ENCODE measurements at regions not wholly inside any gene's neighbourhood (a gene's known extent, or its start where the extent isn't known, plus 50 kb on each side); places are given as distances from the start of the nearest gene placed in this dataset.
"Not testable (repeated sequence)": the region's sequence is repeated elsewhere in the genome, so short reads cannot be mapped to it uniquely, and the experiment has no call there.

DNA sequence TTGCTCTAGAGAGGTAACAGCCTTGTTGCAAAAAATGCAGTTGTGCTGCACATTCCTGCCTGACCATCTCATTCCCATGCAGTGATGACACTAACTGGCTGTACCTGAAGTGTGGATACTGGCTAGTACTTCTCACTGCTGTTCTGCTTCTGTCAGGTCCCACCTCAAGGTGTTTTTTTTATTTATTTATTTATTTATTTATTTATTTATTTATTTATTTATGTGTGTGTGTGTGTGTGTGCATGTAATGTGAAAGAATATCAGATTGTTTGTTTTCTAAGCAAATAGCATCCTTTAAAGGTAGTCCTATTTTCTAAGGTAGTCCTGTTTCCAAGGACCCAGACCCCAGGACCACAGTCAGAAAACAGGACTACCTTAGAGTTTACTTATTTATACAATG lies 87.2 kb upstream of the SYT4 start:
- DNase-seq (ENCODE audit: low read depth, low spot score) (no peak), FAIRE-seq (no peak)
- Histone ChIP-seq H3K27ac (ENCODE audit: control insufficient read depth, insufficient read depth, low read length) (no peak overlapping the region), H3K4me1 (ENCODE audit: control insufficient read depth, extremely low read depth, insufficient read depth, low read length) (no peaks in the 10 kb centered on the region), H3K4me2 (ENCODE audit: control insufficient read depth, extremely low read depth, insufficient read depth, low read depth, low read length) (no peak overlapping the region), H4K20me1 (ENCODE audit: control insufficient read depth, extremely low read depth, insufficient read depth, low read length) (no peaks in the 10 kb centered on the region), H3K9ac (ENCODE audit: control insufficient read depth, extremely low read depth, insufficient read depth, low read length) (no peak overlapping the region), H3K79me2 (ENCODE audit: control insufficient read depth, insufficient read depth, low read length) (no peaks in the 10 kb centered on the region), H3K9me3 (ENCODE audit: control insufficient read depth, low read depth, low read length) (no peaks in the 10 kb centered on the region), H3K9me1 (ENCODE audit: control insufficient read depth, extremely low read depth, insufficient read depth, low read length) (no peaks in the 10 kb centered on the region), H3K4me3 (ENCODE audit: control insufficient read depth in 2 of 3, extremely low read depth in 1 of 3, insufficient read depth in 2 of 3, low read depth in 1 of 3, low read length in 3 of 3) (no peak overlapping the region), H2AFZ (ENCODE audit: control insufficient read depth, low read length) (no peak overlapping the region), H3K27me3 (ENCODE audit: control insufficient read depth, extremely low read depth, insufficient read depth, low read length) (no peaks in the 10 kb centered on the region), H3K36me3 (ENCODE audit: control insufficient read depth in 2 of 2, extremely low read depth in 1 of 2, insufficient read depth in 2 of 2, low read length in 2 of 2) (no peaks in the 10 kb centered on the region)
- dilution Hi-C loops (cut with MboI; ENCODE audit: extremely low pct_ligation_motif_present, low sequenced_read_pairs) = no loop called here
- no peak for TF ChIP-seq EZH2 (IDR thresholded peaks at IDR 0.05; ENCODE audit: low read length)
- TF ChIP-seq, protein P1, sequence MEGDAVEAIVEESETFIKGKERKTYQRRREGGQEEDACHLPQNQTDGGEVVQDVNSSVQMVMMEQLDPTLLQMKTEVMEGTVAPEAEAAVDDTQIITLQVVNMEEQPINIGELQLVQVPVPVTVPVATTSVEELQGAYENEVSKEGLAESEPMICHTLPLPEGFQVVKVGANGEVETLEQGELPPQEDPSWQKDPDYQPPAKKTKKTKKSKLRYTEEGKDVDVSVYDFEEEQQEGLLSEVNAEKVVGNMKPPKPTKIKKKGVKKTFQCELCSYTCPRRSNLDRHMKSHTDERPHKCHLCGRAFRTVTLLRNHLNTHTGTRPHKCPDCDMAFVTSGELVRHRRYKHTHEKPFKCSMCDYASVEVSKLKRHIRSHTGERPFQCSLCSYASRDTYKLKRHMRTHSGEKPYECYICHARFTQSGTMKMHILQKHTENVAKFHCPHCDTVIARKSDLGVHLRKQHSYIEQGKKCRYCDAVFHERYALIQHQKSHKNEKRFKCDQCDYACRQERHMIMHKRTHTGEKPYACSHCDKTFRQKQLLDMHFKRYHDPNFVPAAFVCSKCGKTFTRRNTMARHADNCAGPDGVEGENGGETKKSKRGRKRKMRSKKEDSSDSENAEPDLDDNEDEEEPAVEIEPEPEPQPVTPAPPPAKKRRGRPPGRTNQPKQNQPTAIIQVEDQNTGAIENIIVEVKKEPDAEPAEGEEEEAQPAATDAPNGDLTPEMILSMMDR (optimal IDR thresholded peaks at IDR 0.05 in 1 of 3, IDR thresholded peaks at IDR 0.05 in 1 of 3, conservative IDR thresholded peaks at IDR 0.05 in 1 of 3; ENCODE audit: extremely low read depth in 1 of 3, insufficient read depth in 2 of 3, low read length in 3 of 3) = no peak

DNA sequence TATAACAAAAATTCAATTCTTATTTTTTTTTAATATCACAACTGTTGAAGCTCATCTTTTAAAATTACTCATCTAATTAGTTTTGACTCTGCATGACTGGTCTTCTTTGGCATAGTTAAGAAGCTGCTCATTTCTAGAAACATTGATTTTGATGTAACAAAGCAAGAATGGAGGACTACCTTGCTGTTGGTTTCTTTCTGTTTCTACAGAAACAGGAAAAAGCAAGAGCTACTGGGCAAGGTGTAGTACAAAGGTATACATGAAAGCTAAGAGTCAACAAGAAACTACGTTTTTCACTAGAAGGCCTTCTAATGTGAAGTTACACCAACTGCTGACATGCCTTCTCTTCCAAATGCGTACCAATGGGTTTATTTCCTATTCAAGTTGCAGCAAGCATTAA lies 90.6 kb upstream of the SYT4 start:
- Histone ChIP-seq H3K79me2 (ENCODE audit: control insufficient read depth, insufficient read depth, low read length) (no peaks in the 10 kb centered on the region), H3K4me1 (ENCODE audit: control insufficient read depth, extremely low read depth, insufficient read depth, low read length) (no peaks in the 10 kb centered on the region), H3K9me3 (ENCODE audit: control insufficient read depth, low read depth, low read length) (no peaks in the 10 kb centered on the region), H2AFZ (ENCODE audit: control insufficient read depth, low read length) (no peak overlapping the region), H3K9ac (ENCODE audit: control insufficient read depth, extremely low read depth, insufficient read depth, low read length) (no peak overlapping the region), H3K36me3 (ENCODE audit: control insufficient read depth in 2 of 2, extremely low read depth in 1 of 2, insufficient read depth in 2 of 2, low read length in 2 of 2) (no peaks in the 10 kb centered on the region), H3K9me1 (ENCODE audit: control insufficient read depth, extremely low read depth, insufficient read depth, low read length) (no peaks in the 10 kb centered on the region), H3K27me3 (ENCODE audit: control insufficient read depth, extremely low read depth, insufficient read depth, low read length) (no peaks in the 10 kb centered on the region), H3K4me3 (ENCODE audit: control insufficient read depth in 2 of 3, extremely low read depth in 1 of 3, insufficient read depth in 2 of 3, low read depth in 1 of 3, low read length in 3 of 3) (no peak overlapping the region), H3K4me2 (ENCODE audit: control insufficient read depth, extremely low read depth, insufficient read depth, low read depth, low read length) (no peak overlapping the region), H3K27ac (ENCODE audit: control insufficient read depth, insufficient read depth, low read length) (no peak overlapping the region), H4K20me1 (ENCODE audit: control insufficient read depth, extremely low read depth, insufficient read depth, low read length) (no peaks in the 10 kb centered on the region)
- FAIRE-seq (no peak), DNase-seq (ENCODE audit: low read depth, low spot score) (no peak)
- no peak for TF ChIP-seq EZH2 (IDR thresholded peaks at IDR 0.05; ENCODE audit: low read length)
- TF ChIP-seq, protein P1 (optimal IDR thresholded peaks at IDR 0.05 in 1 of 3, IDR thresholded peaks at IDR 0.05 in 1 of 3, conservative IDR thresholded peaks at IDR 0.05 in 1 of 3; ENCODE audit: extremely low read depth in 1 of 3, insufficient read depth in 2 of 3, low read length in 3 of 3) = no peak
- dilution Hi-C loops (cut with MboI; ENCODE audit: extremely low pct_ligation_motif_present, low sequenced_read_pairs) = no loop called here

DNA sequence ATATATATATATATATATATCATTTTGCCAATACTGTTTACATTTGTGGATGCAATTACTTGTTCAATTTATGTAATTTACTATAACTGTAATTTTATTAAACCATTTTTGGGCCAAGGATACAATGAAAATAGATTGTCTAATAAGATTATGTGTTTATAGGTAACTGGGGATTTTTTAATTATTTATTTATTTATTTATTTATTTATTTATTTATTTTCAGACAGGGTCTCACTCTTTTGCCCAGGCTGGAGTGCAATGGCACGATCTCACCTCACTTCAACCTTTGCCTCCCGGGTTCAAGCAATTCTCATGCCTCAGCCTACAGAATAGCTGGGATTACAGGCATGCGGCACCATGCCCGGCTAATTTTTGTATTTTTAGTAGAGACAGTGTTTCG lies 92.0 kb upstream of the SYT4 start:
- not testable (repeated sequence) for FAIRE-seq

More for the DNA sequence above, 92.0 kb upstream of the SYT4 start:
- H3K36me3 ChIP-seq (ENCODE audit: control insufficient read depth in 2 of 2, extremely low read depth in 1 of 2, insufficient read depth in 2 of 2, low read length in 2 of 2); H3K27me3 ChIP-seq (ENCODE audit: control insufficient read depth, extremely low read depth, insufficient read depth, low read length); H3K4me2 ChIP-seq (ENCODE audit: control insufficient read depth, extremely low read depth, insufficient read depth, low read depth, low read length); H2AFZ ChIP-seq (ENCODE audit: control insufficient read depth, low read length); H3K9me3 ChIP-seq (ENCODE audit: control insufficient read depth, low read depth, low read length); H4K20me1 ChIP-seq (ENCODE audit: control insufficient read depth, extremely low read depth, insufficient read depth, low read length); H3K9ac ChIP-seq (ENCODE audit: control insufficient read depth, extremely low read depth, insufficient read depth, low read length); H3K9me1 ChIP-seq (ENCODE audit: control insufficient read depth, extremely low read depth, insufficient read depth, low read length); H3K4me3 ChIP-seq (ENCODE audit: control insufficient read depth in 2 of 3, extremely low read depth in 1 of 3, insufficient read depth in 2 of 3, low read depth in 1 of 3, low read length in 3 of 3); H3K79me2 ChIP-seq (ENCODE audit: control insufficient read depth, insufficient read depth, low read length); dilution Hi-C loops (cut with MboI; ENCODE audit: extremely low pct_ligation_motif_present, low sequenced_read_pairs); DNase-seq (ENCODE audit: low read depth, low spot score); H3K27ac ChIP-seq (ENCODE audit: control insufficient read depth, insufficient read depth, low read length); H3K4me1 ChIP-seq (ENCODE audit: control insufficient read depth, extremely low read depth, insufficient read depth, low read length): not testable (repeated sequence)

Measured in keratinocyte (primary cell).